ENCODE measurements at regions not wholly inside any gene's neighbourhood (a gene's known extent, or its start where the extent isn't known, plus 50 kb on each side); places are given as distances from the start of the nearest gene placed in this dataset.
A peak's percentile ranks its signal among the peaks of the same experiment; 100 is the strongest.
"Not testable (repeated sequence)": the region's sequence is repeated elsewhere in the genome, so short reads cannot be mapped to it uniquely, and the experiment has no call there.

GRCh38 chr1:164040754-164041153 is 518.2 kb upstream of the PBX1 start:
- DNase-seq = no peak

- DNase-seq = no peak
Measured at GRCh38 chr1:164051782-164052181, 507.2 kb upstream of the PBX1 start.

- no peak for DNase-seq
Measured at GRCh38 chr1:164054331-164054730, 504.7 kb upstream of the PBX1 start.

GRCh38 chr1:164058198-164058597 is 500.8 kb upstream of the PBX1 start:
- no peak for DNase-seq

- no peak for DNase-seq
Measured at GRCh38 chr1:164061528-164061927, 497.5 kb upstream of the PBX1 start.

GRCh38 chr1:164064501-164064900 is 494.5 kb upstream of the PBX1 start:
- no peak for DNase-seq

GRCh38 chr1:164071288-164071687 is 487.7 kb upstream of the PBX1 start:
- DNase-seq = no peak

- no peak for DNase-seq
Measured at GRCh38 chr1:164086832-164087231, 472.2 kb upstream of the PBX1 start.

GRCh38 chr1:164087906-164088453 is 471.0 kb upstream of the PBX1 start:
- no peak for DNase-seq

GRCh38 chr1:164092603-164093353 is 466.2 kb upstream of the PBX1 start:
- DNase-seq = peak; percentile 2 to 4

GRCh38 chr1:164093543-164093942 is 465.4 kb upstream of the PBX1 start:
- no peak for DNase-seq

GRCh38 chr1:164101802-164102201 is 457.2 kb upstream of the PBX1 start:
- no peak for DNase-seq

GRCh38 chr1:164131949-164132348 is 427.0 kb upstream of the PBX1 start:
- DNase-seq = no peak

- DNase-seq = no peak
Measured at GRCh38 chr1:164137273-164137925, 421.6 kb upstream of the PBX1 start.

GRCh38 chr1:164141797-164142196 is 417.2 kb upstream of the PBX1 start:
- DNase-seq = no peak

- DNase-seq = no peak
Measured at GRCh38 chr1:164154622-164155021, 404.4 kb upstream of the PBX1 start.

- DNase-seq = no peak
Measured at GRCh38 chr1:164155347-164155746, 403.6 kb upstream of the PBX1 start.

GRCh38 chr1:164163289-164163849 is 395.6 kb upstream of the PBX1 start:
- no peak for DNase-seq

GRCh38 chr1:164165466-164165865 is 393.5 kb upstream of the PBX1 start:
- no peak for DNase-seq

GRCh38 chr1:164166454-164166853 is 392.5 kb upstream of the PBX1 start:
- not testable (repeated sequence) for DNase-seq

GRCh38 chr1:164177118-164177517 is 381.9 kb upstream of the PBX1 start:
- no peak for DNase-seq

- DNase-seq = no peak
Measured at GRCh38 chr1:164180824-164181223, 378.2 kb upstream of the PBX1 start.

- DNase-seq = no peak
Measured at GRCh38 chr1:164183854-164184635, 374.9 kb upstream of the PBX1 start.
